ENCODE measurements at regions not wholly inside any gene's neighbourhood (a gene's known extent, or its start where the extent isn't known, plus 50 kb on each side); places are given as distances from the start of the nearest gene placed in this dataset.

DNA sequence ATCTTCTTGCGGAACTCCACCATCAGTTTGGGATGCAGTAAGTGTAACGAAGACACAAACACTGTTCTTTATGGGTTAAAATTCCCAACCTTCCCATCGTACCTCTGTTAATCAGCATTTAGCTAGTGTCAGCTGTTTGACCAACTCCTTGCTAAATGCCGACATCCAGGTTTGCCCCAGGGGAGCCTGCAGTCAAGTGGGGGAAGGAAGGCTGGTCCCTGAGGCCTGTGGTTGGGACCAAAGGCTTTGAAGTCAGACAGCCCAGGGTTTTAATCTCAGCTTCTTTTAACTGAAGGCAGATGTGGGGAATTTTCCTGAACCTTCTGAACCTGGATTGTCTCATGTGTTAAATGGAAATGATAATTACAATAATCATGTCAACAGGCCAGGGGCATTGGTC lies 443.7 kb downstream of the GLRX3 start:
- no peak for DNase-seq (ENCODE audit: low spot score)

DNA sequence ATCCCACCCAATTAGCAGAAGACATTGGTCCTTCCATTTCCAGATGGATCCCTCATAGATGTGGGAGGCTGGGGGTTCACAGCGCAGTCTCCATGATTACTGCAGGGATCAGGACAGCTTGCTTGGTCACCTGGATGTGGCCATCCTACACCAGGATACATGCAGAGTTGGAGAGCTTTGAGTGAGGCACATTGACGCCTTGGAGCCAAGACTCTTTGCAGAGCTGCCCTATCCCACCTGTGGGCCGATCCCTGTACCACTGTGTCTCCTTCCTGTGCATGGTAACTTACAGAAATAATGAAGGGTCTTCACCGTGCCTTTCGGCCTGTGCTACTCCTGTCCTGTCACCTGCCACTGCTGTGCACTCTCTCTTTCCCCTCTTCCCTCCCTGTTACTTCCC lies 444.8 kb downstream of the GLRX3 start:
- DNase-seq (ENCODE audit: low spot score), result no peak

DNA sequence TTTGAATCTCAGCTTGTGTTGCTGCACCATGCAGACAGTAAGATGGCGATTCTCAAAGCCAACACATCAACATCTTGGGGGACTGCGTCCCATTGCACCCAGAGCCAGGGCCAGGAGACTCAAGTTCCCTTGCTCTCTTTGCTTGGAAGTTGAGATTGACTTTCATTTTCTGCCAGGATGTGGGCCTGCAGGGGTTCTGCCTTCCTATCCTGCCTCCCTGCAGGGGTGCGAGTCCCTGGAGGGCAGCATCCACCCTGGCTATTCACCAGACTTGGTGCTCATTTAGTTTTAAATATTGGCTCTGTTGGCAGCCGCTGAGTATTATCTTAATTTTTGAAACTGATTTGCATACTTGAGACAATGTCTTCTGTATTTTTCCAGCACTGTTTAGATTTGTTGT lies 451.5 kb downstream of the GLRX3 start:
- DNase-seq (ENCODE audit: low spot score), result no peak

DNA sequence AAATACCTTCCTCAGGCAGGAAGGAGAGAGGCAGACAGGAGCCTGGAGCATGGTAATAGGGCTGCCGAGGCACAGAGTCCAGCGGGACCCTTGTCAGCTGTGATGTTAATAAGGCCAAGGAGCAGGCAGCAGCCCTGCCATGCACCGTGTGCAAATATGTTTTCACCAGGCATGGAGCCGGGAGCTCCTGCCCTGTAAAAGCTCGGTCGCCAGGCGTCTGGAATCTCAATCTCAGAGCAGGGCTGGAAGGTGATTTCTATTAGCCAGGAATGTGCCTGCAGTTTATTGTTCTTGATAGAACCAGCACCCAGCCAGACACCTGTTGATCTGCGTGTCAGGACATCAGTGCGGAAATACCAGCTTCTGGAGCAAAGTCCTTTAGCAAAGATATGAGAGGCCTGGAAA lies 469.8 kb downstream of the GLRX3 start:
- DNase-seq (ENCODE audit: low spot score), result no peak

- DNase-seq (ENCODE audit: low spot score), result no peak
These were observed 471.2 kb downstream of the GLRX3 start for GRCh38 chr10:130607366-130607765.

DNA sequence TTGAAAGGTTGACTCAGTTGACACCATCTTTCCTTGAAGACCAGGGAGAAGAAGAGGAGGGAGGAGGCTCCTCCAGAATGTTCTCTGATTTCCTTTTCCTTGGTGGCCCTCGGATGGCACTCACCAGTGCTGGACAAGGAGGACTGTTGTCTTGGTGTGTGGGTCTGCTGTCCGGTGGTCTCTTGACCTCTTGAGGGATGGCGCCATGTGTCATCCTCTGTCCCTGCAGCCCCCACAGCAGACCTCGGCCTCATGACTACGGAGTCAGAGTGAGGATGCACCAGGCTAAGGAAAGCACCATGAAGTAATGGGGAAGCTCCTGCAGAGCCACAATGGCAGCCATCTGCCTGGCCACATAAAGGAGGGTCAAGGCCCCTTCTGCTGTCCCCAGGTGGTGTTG lies 475.0 kb downstream of the GLRX3 start:
- DNase-seq (ENCODE audit: low spot score), result no peak

DNA sequence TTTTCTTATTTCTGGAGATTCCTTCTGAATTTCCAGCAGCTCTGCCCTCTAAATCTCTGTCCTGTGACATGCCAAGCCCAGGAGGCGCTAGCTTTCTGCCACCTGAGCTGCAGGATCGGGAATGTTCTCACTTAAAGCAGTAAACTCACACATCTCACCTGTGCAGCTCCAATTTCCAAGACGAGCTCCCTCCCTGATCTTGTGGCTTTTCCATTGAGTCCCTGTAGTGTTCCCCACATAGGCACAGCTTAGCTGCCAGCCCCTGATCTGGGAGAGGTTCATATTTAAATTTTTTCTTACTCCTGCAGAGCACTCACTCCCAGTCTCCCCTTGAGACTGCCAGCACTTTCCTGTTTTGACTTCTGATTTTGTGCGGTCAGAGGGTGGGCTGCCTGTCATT lies 479.3 kb downstream of the GLRX3 start:
- no peak for DNase-seq (ENCODE audit: low spot score)

GRCh38 chr10:130617985-130618384 lies 481.8 kb downstream of the GLRX3 start:
- DNase-seq (ENCODE audit: low spot score), result no peak

- no peak for DNase-seq (ENCODE audit: low spot score)
These were observed 482.5 kb downstream of the GLRX3 start for GRCh38 chr10:130618647-130619046.

GRCh38 chr10:130621231-130621775 lies 485.1 kb downstream of the GLRX3 start:
- DNase-seq (ENCODE audit: low spot score), result no peak

- DNase-seq (ENCODE audit: low spot score), result no peak
These were observed 487.6 kb downstream of the GLRX3 start for GRCh38 chr10:130623680-130624267.

DNA sequence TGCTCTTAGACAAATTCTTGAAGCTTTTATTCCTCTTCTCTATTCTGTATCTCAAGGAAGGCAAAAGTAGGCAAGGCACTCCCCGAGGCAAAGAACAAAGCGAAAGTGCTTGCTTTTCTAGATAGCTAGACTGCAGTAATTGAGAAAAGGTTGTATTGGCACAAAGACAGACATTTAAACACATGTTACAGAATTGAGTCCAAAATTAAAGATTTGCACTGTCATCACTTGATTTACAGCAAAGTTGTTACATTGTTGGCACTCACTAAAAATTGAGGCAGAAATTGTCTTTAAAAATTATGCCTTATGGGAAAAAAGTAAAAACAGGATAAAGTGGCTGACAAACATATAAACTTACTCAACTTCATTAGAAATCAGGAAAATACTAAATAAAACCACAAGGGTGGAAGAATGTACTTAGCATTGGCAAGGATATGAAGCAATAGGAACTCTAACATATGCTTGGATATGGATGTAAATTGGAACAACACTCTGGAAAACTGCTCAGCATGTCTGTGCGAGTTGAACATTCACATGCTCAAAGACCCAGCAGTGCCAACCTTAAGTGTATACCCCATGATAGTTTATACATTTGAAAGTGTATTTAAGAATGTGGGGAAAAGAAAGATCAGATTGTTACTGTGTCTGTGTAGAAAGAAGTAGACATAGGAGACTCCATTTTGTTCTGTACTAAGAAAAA lies 491.3 kb downstream of the GLRX3 start:
- DNase-seq (ENCODE audit: low spot score), result no peak

- DNase-seq (ENCODE audit: low spot score), result no peak
These were observed 493.9 kb downstream of the GLRX3 start for GRCh38 chr10:130630135-130630534.

- no peak for DNase-seq (ENCODE audit: low spot score)
These were observed 495.2 kb downstream of the GLRX3 start for GRCh38 chr10:130631142-130632096.

DNA sequence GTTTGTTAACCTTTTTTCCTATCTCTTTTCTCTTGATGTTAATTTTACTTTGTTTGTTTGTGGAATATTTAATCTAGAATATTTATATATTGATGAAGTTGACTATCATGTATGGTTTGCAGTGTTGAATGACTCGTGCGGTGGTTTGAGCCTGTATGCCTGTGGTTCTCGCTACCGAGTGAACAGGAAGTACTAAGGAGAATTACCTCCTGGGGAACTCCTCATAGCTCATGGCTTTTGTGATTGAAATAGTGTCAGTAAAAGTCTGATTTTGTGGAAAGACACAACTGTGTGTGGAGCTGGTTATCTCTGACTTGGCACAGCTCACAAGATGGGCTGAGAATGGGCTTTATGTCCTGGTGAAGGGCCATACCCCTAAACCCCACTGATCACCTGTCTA lies 498.6 kb downstream of the GLRX3 start:
- DNase-seq (ENCODE audit: low spot score), result no peak

DNA sequence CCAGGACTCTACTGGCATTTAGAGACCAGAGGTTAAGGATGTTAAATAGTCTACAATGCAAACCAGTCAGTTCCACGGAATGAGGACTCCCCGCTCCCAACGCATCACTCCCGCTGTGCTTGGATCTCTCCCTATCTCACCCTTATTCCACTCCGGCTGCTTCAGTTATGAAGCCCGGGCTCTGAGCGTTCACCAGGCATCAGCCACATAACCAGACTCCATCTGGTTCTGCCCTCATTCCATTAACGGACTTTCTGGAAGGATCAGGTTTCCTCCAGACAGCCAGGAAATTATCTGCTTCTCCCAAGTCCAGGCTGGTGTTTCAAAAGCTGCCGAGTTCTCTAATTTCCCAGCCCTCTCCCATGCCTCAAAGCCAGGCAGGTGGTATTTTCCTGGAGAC lies 499.3 kb downstream of the GLRX3 start:
- DNase-seq (ENCODE audit: low spot score), result no peak

DNA sequence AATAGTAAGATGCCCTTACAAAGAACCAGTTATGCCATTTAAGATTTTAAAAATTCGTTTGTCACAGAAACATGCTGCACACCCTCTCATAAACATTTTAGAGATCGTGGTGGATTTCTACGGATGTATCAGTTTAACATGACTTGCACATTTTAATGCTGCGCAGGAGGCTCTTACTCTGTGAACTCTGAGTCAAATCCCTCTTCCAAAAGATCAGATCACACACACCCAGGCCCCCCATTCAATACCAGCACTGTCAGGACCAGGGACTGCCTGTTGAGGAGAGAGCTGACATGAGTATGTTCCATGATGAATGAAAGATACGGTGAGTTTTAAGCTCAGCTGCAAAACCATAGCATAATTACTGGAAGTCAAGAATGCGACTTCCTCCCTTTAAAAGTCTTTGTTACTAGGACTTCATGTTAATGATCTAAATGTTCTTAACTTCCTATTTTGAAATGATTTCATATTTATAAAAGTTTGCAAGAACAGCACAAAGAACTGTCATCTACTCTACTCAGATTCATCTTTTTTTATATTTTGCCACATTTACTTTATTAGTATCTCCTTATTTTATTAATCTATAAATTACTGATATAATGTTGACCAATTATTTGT lies 500.2 kb downstream of the GLRX3 start:
- no peak for DNase-seq (ENCODE audit: low spot score)

- no peak for DNase-seq (ENCODE audit: low spot score)
These were observed 501.0 kb downstream of the GLRX3 start for GRCh38 chr10:130637089-130637676.

GRCh38 chr10:130638991-130639390 lies 502.8 kb downstream of the GLRX3 start:
- no peak for DNase-seq (ENCODE audit: low spot score)

GRCh38 chr10:130642926-130643325 lies 506.7 kb downstream of the GLRX3 start:
- no peak for DNase-seq (ENCODE audit: low spot score)

DNA sequence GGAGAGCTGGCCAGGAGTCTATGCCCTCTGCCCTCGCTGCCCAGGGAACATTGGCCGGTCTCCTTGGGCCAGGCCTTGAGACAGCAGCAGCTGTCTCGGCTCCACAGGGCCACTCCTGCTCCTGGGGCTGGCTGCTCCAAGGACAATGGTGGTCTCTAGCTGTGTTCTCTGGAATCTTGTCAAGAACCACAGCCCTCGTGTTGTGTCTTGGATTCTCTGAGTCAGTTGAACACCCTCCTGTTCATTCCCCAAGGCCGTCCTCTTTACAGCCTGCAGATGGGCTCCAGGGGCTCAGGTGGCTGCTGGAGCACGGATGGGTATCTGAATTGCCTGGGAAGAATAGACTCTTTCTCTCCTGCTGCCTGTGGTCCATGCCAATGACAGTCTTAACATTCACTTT lies 511.1 kb downstream of the GLRX3 start:
- no peak for DNase-seq (ENCODE audit: low spot score)

Data from mesenteric fat pad (tissue), 1 donor.